WTC11 (cell line): ENCODE measurements at regions not wholly inside any gene's neighbourhood (a gene's known extent, or its start where the extent isn't known, plus 50 kb on each side); places are given as distances from the start of the nearest gene placed in this dataset.

Experiments
- ATAC-seq: fragments of 200-7000 bp; cut with Tn5 transposase; 2 replicates; pipeline ENCODE4 v1.10.0; 2021; ENCODE audit warnings: mild to moderate bottlenecking, moderate library complexity
- CTCF ChIA-PET: fragments of 300-600 bp; sonication (Branson Sonifier 250); formaldehyde crosslinking; loops from one replicate; lab custom pipeline; 2021; ENCODE audit warnings: antibody characterized with exemption; lab: Charles Lee
- POLR2A ChIA-PET: fragments of 350-600 bp; sonication (Branson Sonifier 250); formaldehyde crosslinking; loops from one replicate; lab custom pipeline; 2021; ENCODE audit warnings: antibody characterized with exemption; lab: Charles Lee
- DNase-seq: peaks from one replicate; pipeline ENCODE4 v3.0.0; 2021; ENCODE audit warnings: low spot score
- H3K27ac Mint-ChIP-seq: 2 replicates; pipeline ENCODE4 v1.8.0; 2021; ENCODE audit warnings: mixed read lengths
- H3K27me3 Mint-ChIP-seq: 2 replicates; pipeline ENCODE4 v1.8.0; 2021; ENCODE audit warnings: low read depth, mild to moderate bottlenecking, moderate library complexity, mixed read lengths
- H3K36me3 Mint-ChIP-seq: 2 replicates; pipeline ENCODE4 v1.8.0; 2021; ENCODE audit warnings: mixed read lengths
- H3K4me1 Mint-ChIP-seq: 2 replicates; pipeline ENCODE4 v1.8.0; 2022; ENCODE audit warnings: mixed read lengths
- H3K4me3 Mint-ChIP-seq: 2 replicates; pipeline ENCODE4 v1.8.0; 2021; ENCODE audit warnings: mild to moderate bottlenecking, moderate library complexity, mixed read lengths
- H3K9me3 Mint-ChIP-seq: 2 replicates; pipeline ENCODE4 v1.8.0; 2021; ENCODE audit warnings: mixed read lengths
- ATF2 ChIP-seq: sonication (generic); formaldehyde crosslinking; IDR thresholded peaks from 2 replicates; pipeline ENCODE4 v1.8.1; 2022; ENCODE audit warnings: low read depth, missing genetic modification reagents, borderline replicate concordance
- ATF6 ChIP-seq: sonication (generic); formaldehyde crosslinking; IDR thresholded peaks from 2 replicates; pipeline ENCODE4 v1.8.1; 2023; ENCODE audit warnings: mild to moderate bottlenecking, missing genetic modification reagents
- CTCF ChIP-seq: fragments of 200-600 bp; IDR thresholded peaks from 2 replicates; pipeline ENCODE4 v1.8.0; 2022; ENCODE audit warnings: antibody characterized with exemption
- ELF4 ChIP-seq: sonication (generic); formaldehyde crosslinking; IDR thresholded peaks from 2 replicates; pipeline ENCODE4 v1.8.1; 2022; ENCODE audit warnings: low read depth, mild to moderate bottlenecking, moderate library complexity, missing genetic modification reagents
- EMX1 ChIP-seq: fragments of 250-450 bp; sonication (Bioruptor Pico); IDR thresholded peaks from 2 replicates; pipeline ENCODE4 v1.8.0; 2021; ENCODE audit warnings: mild to moderate bottlenecking
- ESRRA ChIP-seq: sonication (generic); formaldehyde crosslinking; IDR thresholded peaks from 2 replicates; pipeline ENCODE4 v1.8.1; 2022; ENCODE audit warnings: mild to moderate bottlenecking, missing genetic modification reagents, borderline replicate concordance
- FOXP1 ChIP-seq: sonication (generic); formaldehyde crosslinking; IDR thresholded peaks from 2 replicates; pipeline ENCODE4 v1.8.0; 2022; ENCODE audit warnings: missing genetic modification reagents, mild to moderate bottlenecking, moderate library complexity, borderline replicate concordance
- GTF2I ChIP-seq: fragments of 250-450 bp; sonication (Bioruptor Pico); conservative IDR thresholded peaks from 2 replicates; pipeline ENCODE4 v1.4.0; 2021; ENCODE audit warnings: mild to moderate bottlenecking
- HMGXB4 ChIP-seq: sonication (generic); formaldehyde crosslinking; IDR thresholded peaks from 2 replicates; pipeline ENCODE4 v1.8.1; 2023; ENCODE audit warnings: mild to moderate bottlenecking, moderate library complexity, missing genetic modification reagents
- JAZF1 ChIP-seq: fragments of 250-450 bp; sonication (Bioruptor Pico); IDR thresholded peaks from 2 replicates; pipeline ENCODE4 v1.9.0; 2021; ENCODE audit warnings: moderate library complexity, mild to moderate bottlenecking, inconsistent platforms
- JUN ChIP-seq: sonication (generic); formaldehyde crosslinking; IDR thresholded peaks from 2 replicates; pipeline ENCODE4 v1.8.0; 2023; ENCODE audit warnings: mild to moderate bottlenecking, missing genetic modification reagents
- MAX ChIP-seq: sonication (generic); formaldehyde crosslinking; IDR thresholded peaks from 2 replicates; pipeline ENCODE4 v1.8.0; 2022; ENCODE audit warnings: mild to moderate bottlenecking, missing genetic modification reagents
- PREB ChIP-seq: sonication (generic); formaldehyde crosslinking; IDR thresholded peaks from 2 replicates; pipeline ENCODE4 v1.8.1; 2022; ENCODE audit warnings: mild to moderate bottlenecking, missing genetic modification reagents, moderate library complexity, borderline replicate concordance
- TEAD4 ChIP-seq: sonication (generic); formaldehyde crosslinking; IDR thresholded peaks from 2 replicates; pipeline ENCODE4 v1.8.0; 2022; ENCODE audit warnings: mild to moderate bottlenecking, missing genetic modification reagents
- USF2 ChIP-seq: sonication (generic); formaldehyde crosslinking; IDR thresholded peaks from 2 replicates; pipeline ENCODE4 v1.8.1; 2023; ENCODE audit warnings: mild to moderate bottlenecking, missing genetic modification reagents, moderate library complexity
- ZBTB21 ChIP-seq: sonication (generic); formaldehyde crosslinking; IDR thresholded peaks from 2 replicates; pipeline ENCODE4 v1.8.1; 2023; ENCODE audit warnings: mild to moderate bottlenecking, missing genetic modification reagents, borderline replicate concordance
- ZBTB43 ChIP-seq: sonication (generic); formaldehyde crosslinking; IDR thresholded peaks from 2 replicates; pipeline ENCODE4 v1.8.1; 2023; ENCODE audit warnings: mild to moderate bottlenecking, missing genetic modification reagents
- ZNF232 ChIP-seq: sonication (generic); formaldehyde crosslinking; IDR thresholded peaks from 2 replicates; pipeline ENCODE4 v1.8.0; 2022; ENCODE audit warnings: mild to moderate bottlenecking, missing genetic modification reagents
- ZNF396 ChIP-seq: fragments of 250-450 bp; sonication (Bioruptor Pico); IDR thresholded peaks from 2 replicates; pipeline ENCODE4 v1.8.0; 2021; ENCODE audit warnings: mild to moderate bottlenecking, moderate library complexity, borderline replicate concordance
- ZNF423 ChIP-seq: fragments of 250-450 bp; sonication (Bioruptor Pico); IDR thresholded peaks from 2 replicates; pipeline ENCODE4 v2.1.2; 2022; ENCODE audit warnings: mild to moderate bottlenecking, moderate library complexity

GRCh38 chr5:17761326-17761725 is 127.1 kb downstream of the TAF11L14 start:
- CTCF ChIA-PET, result no interaction called here
- no peak overlapping the region for H3K4me3 Mint-ChIP-seq
- TF ChIP-seq CTCF (no peak), JUN (CRISPR knock-in tag) (no peak), PREB (no peak), EMX1 (no peak), ZBTB43 (CRISPR knock-in tag) (no peak), ATF6 (CRISPR knock-in tag) (no peak), JAZF1 (CRISPR knock-in tag) (no peak), ZNF423 (CRISPR knock-in tag) (no peak), ESRRA (no peak), MAX (CRISPR knock-in tag) (no peak), GTF2I (CRISPR knock-in tag) (no peak), FOXP1 (CRISPR knock-in tag) (no peak), ZBTB21 (no peak), HMGXB4 (CRISPR knock-in tag) (no peak), ATF2 (no peak), ZNF396 (CRISPR knock-in tag) (no peak), USF2 (CRISPR knock-in tag) (no peak), TEAD4 (CRISPR knock-in tag) (no peak), ELF4 (CRISPR knock-in tag) (no peak), ZNF232 (CRISPR knock-in tag) (no peak)
- no peaks in the 10 kb centered on the region for H3K27me3 Mint-ChIP-seq
- H3K4me1 Mint-ChIP-seq, result peaks cover 9% of the 10 kb centered on the region
- DNase-seq (no peak), ATAC-seq (no peak)
- H3K9me3 Mint-ChIP-seq, result peaks cover 11% of the 10 kb centered on the region
- H3K36me3 Mint-ChIP-seq, result peaks cover 4% of the 10 kb centered on the region
- no peak overlapping the region for H3K27ac Mint-ChIP-seq
- POLR2A ChIA-PET, result no interaction called here
